Activated T-cell treated with anti-CD3 and anti-CD28 coated beads, Interleukin-2, amount 50 U/mL, for 4 hours (primary cell): ENCODE measurements at regions not wholly inside any gene's neighbourhood (a gene's known extent, or its start where the extent isn't known, plus 50 kb on each side); places are given as distances from the start of the nearest gene placed in this dataset.
"Not testable (repeated sequence)": the region's sequence is repeated elsewhere in the genome, so short reads cannot be mapped to it uniquely, and the experiment has no call there.

Source experiments
- ATAC-seq, 2 donors: fragments of 200-7000 bp; cut with Tn5 transposase; one replicate each; pipeline ENCODE4 v1.10.0; 2021
- DNase-seq: peaks from one replicate; pipeline ENCODE4 v3.0.0-alpha.2; 2020
- H3K27me3 Mint-ChIP-seq: one replicate; pipeline ENCODE4 v1.8.0; 2021; ENCODE audit warnings: low read depth, mixed read lengths
- H3K36me3 Mint-ChIP-seq: one replicate; pipeline ENCODE4 v1.8.0; 2022; ENCODE audit warnings: mixed read lengths; ENCODE audit not compliant: insufficient read depth
- H3K4me1 Mint-ChIP-seq: one replicate; pipeline ENCODE4 v1.8.0; 2021; ENCODE audit warnings: low read depth, mixed read lengths
- H3K4me3 Mint-ChIP-seq: one replicate; pipeline ENCODE4 v1.8.0; 2021; ENCODE audit warnings: mild to moderate bottlenecking, moderate library complexity, mixed read lengths
- H3K9me3 Mint-ChIP-seq: one replicate; pipeline ENCODE4 v1.8.0; 2021; ENCODE audit warnings: mixed read lengths

GRCh38 chr6:99668036-99668705 is 61.5 kb downstream of the PRDM13 start:
- no peak overlapping the region for H3K4me3 Mint-ChIP-seq
- no peak for ATAC-seq
- H3K27me3 Mint-ChIP-seq, result peaks cover under 1% of the 10 kb centered on the region
- H3K4me1 Mint-ChIP-seq, result no peaks in the 10 kb centered on the region
- H3K9me3 Mint-ChIP-seq, result no peaks in the 10 kb centered on the region
- no peak for DNase-seq
- H3K36me3 Mint-ChIP-seq, result no peaks in the 10 kb centered on the region

- no peak for ATAC-seq
- no peaks in the 10 kb centered on the region for H3K4me1 Mint-ChIP-seq
Observed at GRCh38 chr6:99689916-99690685, 83.5 kb downstream of the PRDM13 start.

GRCh38 chr6:99702287-99702686 is 95.7 kb downstream of the PRDM13 start:
- not testable (repeated sequence) for DNase-seq, H3K9me3 Mint-ChIP-seq, H3K36me3 Mint-ChIP-seq, H3K4me3 Mint-ChIP-seq, H3K4me1 Mint-ChIP-seq, ATAC-seq
- H3K27me3 Mint-ChIP-seq, result peaks cover 22% of the 10 kb centered on the region

More at GRCh38 chr6:99689916-99690685, 83.5 kb downstream of the PRDM13 start:
- Mint-ChIP-seq H3K4me3 (no peak overlapping the region), H3K9me3 (peaks cover 9% of the 10 kb centered on the region), H3K36me3 (no peaks in the 10 kb centered on the region), H3K27me3 (peaks cover 29% of the 10 kb centered on the region)
- DNase-seq, result no peak

GRCh38 chr6:99709062-99709461 is 102.4 kb downstream of the PRDM13 start:
- ATAC-seq, result no peak
- H3K9me3 Mint-ChIP-seq, result no peaks in the 10 kb centered on the region
- H3K27me3 Mint-ChIP-seq, result peaks cover 2% of the 10 kb centered on the region

GRCh38 chr6:99711302-99711701 is 104.7 kb downstream of the PRDM13 start:
- Mint-ChIP-seq H3K4me3 (no peak overlapping the region), H3K4me1 (no peaks in the 10 kb centered on the region), H3K27me3 (no peaks in the 10 kb centered on the region), H3K36me3 (no peaks in the 10 kb centered on the region), H3K9me3 (no peaks in the 10 kb centered on the region)
- DNase-seq (no peak), ATAC-seq (no peak)

More at GRCh38 chr6:99709062-99709461, 102.4 kb downstream of the PRDM13 start:
- DNase-seq, result no peak
- no peaks in the 10 kb centered on the region for H3K4me1 Mint-ChIP-seq
- no peak overlapping the region for H3K4me3 Mint-ChIP-seq
- H3K36me3 Mint-ChIP-seq, result no peaks in the 10 kb centered on the region

GRCh38 chr6:99711925-99712324 is 105.3 kb downstream of the PRDM13 start:
- peaks cover 6% of the 10 kb centered on the region for H3K9me3 Mint-ChIP-seq
- H3K4me3 Mint-ChIP-seq, result no peak overlapping the region
- no peaks in the 10 kb centered on the region for H3K4me1 Mint-ChIP-seq
- ATAC-seq, result no peak
- peaks cover 2% of the 10 kb centered on the region for H3K27me3 Mint-ChIP-seq
- H3K36me3 Mint-ChIP-seq, result no peaks in the 10 kb centered on the region
- DNase-seq, result no peak

- DNase-seq, result no peak
- Mint-ChIP-seq H3K36me3 (no peaks in the 10 kb centered on the region), H3K4me3 (no peak overlapping the region), H3K27me3 (peaks cover 2% of the 10 kb centered on the region), H3K9me3 (peaks cover 6% of the 10 kb centered on the region), H3K4me1 (no peaks in the 10 kb centered on the region)
- no peak for ATAC-seq
Observed at GRCh38 chr6:99712519-99712918, 105.9 kb downstream of the PRDM13 start.

GRCh38 chr6:99722043-99722442 is 115.4 kb downstream of the PRDM13 start:
- H3K4me3 Mint-ChIP-seq, ATAC-seq, H3K9me3 Mint-ChIP-seq, H3K36me3 Mint-ChIP-seq, DNase-seq, H3K4me1 Mint-ChIP-seq: not testable (repeated sequence)
- peaks cover 15% of the 10 kb centered on the region for H3K27me3 Mint-ChIP-seq

- peaks cover 15% of the 10 kb centered on the region for H3K27me3 Mint-ChIP-seq
- not testable (repeated sequence) for ATAC-seq, DNase-seq, H3K4me1 Mint-ChIP-seq, H3K36me3 Mint-ChIP-seq, H3K9me3 Mint-ChIP-seq, H3K4me3 Mint-ChIP-seq
Observed at GRCh38 chr6:99730237-99730636, 123.6 kb downstream of the PRDM13 start.

- Mint-ChIP-seq H3K36me3 (no peaks in the 10 kb centered on the region), H3K27me3 (peaks cover 33% of the 10 kb centered on the region), H3K9me3 (no peaks in the 10 kb centered on the region), H3K4me1 (no peaks in the 10 kb centered on the region), H3K4me3 (no peak overlapping the region)
- DNase-seq (no peak), ATAC-seq (no peak)
Observed at GRCh38 chr6:99736302-99736701, 129.7 kb downstream of the PRDM13 start.

GRCh38 chr6:99739526-99739925 is 132.9 kb downstream of the PRDM13 start:
- ATAC-seq (no peak), DNase-seq (no peak)
- H3K4me1 Mint-ChIP-seq, result no peaks in the 10 kb centered on the region
- H3K36me3 Mint-ChIP-seq, result no peaks in the 10 kb centered on the region
- no peak overlapping the region for H3K4me3 Mint-ChIP-seq
- no peaks in the 10 kb centered on the region for H3K9me3 Mint-ChIP-seq
- peaks cover 47% of the 10 kb centered on the region for H3K27me3 Mint-ChIP-seq

GRCh38 chr6:99741092-99741491 is 134.5 kb downstream of the PRDM13 start:
- Mint-ChIP-seq H3K4me1 (no peaks in the 10 kb centered on the region), H3K27me3 (peaks cover 47% of the 10 kb centered on the region), H3K9me3 (no peaks in the 10 kb centered on the region), H3K4me3 (no peak overlapping the region), H3K36me3 (no peaks in the 10 kb centered on the region)
- no peak for DNase-seq
- ATAC-seq, result no peak

GRCh38 chr6:99743647-99744046 is 137.0 kb downstream of the PRDM13 start:
- no peak overlapping the region for H3K4me3 Mint-ChIP-seq
- H3K4me1 Mint-ChIP-seq, result no peaks in the 10 kb centered on the region
- no peak for ATAC-seq
- peaks cover 44% of the 10 kb centered on the region for H3K27me3 Mint-ChIP-seq
- DNase-seq, result no peak
- H3K9me3 Mint-ChIP-seq, result no peaks in the 10 kb centered on the region
- no peaks in the 10 kb centered on the region for H3K36me3 Mint-ChIP-seq

GRCh38 chr6:99745651-99746050 is 139.0 kb downstream of the PRDM13 start:
- ATAC-seq, result no peak
- Mint-ChIP-seq H3K36me3 (no peaks in the 10 kb centered on the region), H3K4me3 (no peak overlapping the region), H3K4me1 (no peaks in the 10 kb centered on the region), H3K9me3 (no peaks in the 10 kb centered on the region), H3K27me3 (peaks cover 33% of the 10 kb centered on the region)
- no peak for DNase-seq

- peak; percentile 58 to 60 for ATAC-seq
Observed at GRCh38 chr6:99746261-99746895, 139.7 kb downstream of the PRDM13 start.

More at GRCh38 chr6:99746261-99746895, 139.7 kb downstream of the PRDM13 start:
- Mint-ChIP-seq H3K4me1 (no peaks in the 10 kb centered on the region), H3K27me3 (peaks cover 33% of the 10 kb centered on the region), H3K4me3 (no peak overlapping the region), H3K9me3 (no peaks in the 10 kb centered on the region), H3K36me3 (no peaks in the 10 kb centered on the region)
- DNase-seq, result peak; percentile 39
